ENCODE measurements at regions not wholly inside any gene's neighbourhood (a gene's known extent, or its start where the extent isn't known, plus 50 kb on each side); places are given as distances from the start of the nearest gene placed in this dataset.

- Histone ChIP-seq H3K27ac (no peak overlapping the region), H3K4me3 (no peak overlapping the region), H3K4me2 (no peak overlapping the region), H3K9me3 (no peaks in the 10 kb centered on the region), H3K4me1 (no peaks in the 10 kb centered on the region)
- CTCF ChIA-PET = interaction anchor here (1.2 kb wide), 1 partner anchor 651 kb away, joined by 3 read pairs; no protein-coding TSS in a partner anchor
- DNase-seq (ENCODE audit: low read depth in 1 of 2, low spot score in 1 of 2) (no peak), ATAC-seq (no peak), FAIRE-seq (no peak)
- WGBS (ENCODE audit: missing lambda C conversion rate) = 2% methylated on average over 5 of the region's 5 CpGs
- POLR2A ChIA-PET = no interaction called here
- no peak for TF ChIP-seq HOXB13 (CRISPR knock-in tag; IDR thresholded peaks at IDR 0.05; ENCODE audit: low read depth)
- TF ChIP-seq POLR2A (IDR thresholded peaks at IDR 0.05; ENCODE audit: low read length) = no peak
- no peak for TF ChIP-seq CTCF (IDR thresholded peaks at IDR 0.05)
- TF ChIP-seq HMGXB4 (CRISPR knock-in tag; IDR thresholded peaks at IDR 0.05; ENCODE audit: borderline replicate concordance) = no peak
- TF ChIP-seq E2F6 (IDR thresholded peaks at IDR 0.05; ENCODE audit: borderline replicate concordance, low read depth) = no peak
- TF ChIP-seq RFX5 (IDR thresholded peaks at IDR 0.05) = no peak
- no peak for TF ChIP-seq SREBF2 (IDR thresholded peaks at IDR 0.05)
- TF ChIP-seq USF2 (IDR thresholded peaks at IDR 0.05) = no peak
- TF ChIP-seq FOSB (CRISPR knock-in tag; IDR thresholded peaks at IDR 0.05) = no peak
These were observed 185.7 kb downstream of the LINC00237 start for GRCh38 chr20:20920433-20920832.

GRCh38 chr20:20915844-20916243 lies 190.3 kb downstream of the LINC00237 start:
- TF ChIP-seq NFE2L2 (conservative IDR thresholded peaks at IDR 0.05; ENCODE audit: low read length) (peak; percentile 54), RFX5 (IDR thresholded peaks at IDR 0.05) (peak; percentile 61; the same call in 1 of the 2 replicates), CHD4 (IDR thresholded peaks at IDR 0.05; ENCODE audit: borderline replicate concordance) (no peak)
- H3K27ac ChIP-seq = no peak overlapping the region
- ChIA-PET POLR2A (no interaction called here), CTCF (no interaction called here)
- DNase-seq (ENCODE audit: low read depth in 1 of 2, low spot score in 1 of 2) = no peak
- H3K4me3 ChIP-seq = no peak overlapping the region
- H3K9me3 ChIP-seq = no peaks in the 10 kb centered on the region
- WGBS (ENCODE audit: missing lambda C conversion rate) = 0% methylated on average over 1 of the region's 1 CpG
- H3K4me1 ChIP-seq = no peaks in the 10 kb centered on the region
- ATAC-seq = no peak
- no peak for FAIRE-seq
- H3K4me2 ChIP-seq = no peak overlapping the region

GRCh38 chr20:20904501-20904831 lies 192.0 kb upstream of the RALGAPA2 start:
- DNase-seq (ENCODE audit: low read depth in 1 of 2, low spot score in 1 of 2) (no peak), FAIRE-seq (no peak), ATAC-seq (no peak)
- Histone ChIP-seq H3K4me1 (no peaks in the 10 kb centered on the region), H3K27ac (no peak overlapping the region), H3K9me3 (peaks cover 7% of the 10 kb centered on the region; the same call in 2 of the 3 replicates), H3K4me3 (no peak overlapping the region), H3K4me2 (no peak overlapping the region)
- POLR2A ChIA-PET = no interaction called here
- CTCF ChIA-PET = interaction anchor here (1.1 to 1.7 kb wide), 3 partner anchors 8 to 44 kb away, joined by 5 to 6 read pairs (median 6); no protein-coding TSS in a partner anchor
- TF ChIP-seq BCL3 (IDR thresholded peaks at IDR 0.05) (no peak), CHD4 (IDR thresholded peaks at IDR 0.05; ENCODE audit: borderline replicate concordance) (no peak), PHF8 (IDR thresholded peaks at IDR 0.05; ENCODE audit: borderline replicate concordance, low read depth) (no peak)
- 0% methylated on average over 2 of the region's 2 CpGs for WGBS (ENCODE audit: missing lambda C conversion rate)
